Keratinocyte (primary cell): ENCODE measurements at regions not wholly inside any gene's neighbourhood (a gene's known extent, or its start where the extent isn't known, plus 50 kb on each side); places are given as distances from the start of the nearest gene placed in this dataset.

Experiments
- DNase-seq: peaks from one replicate; pipeline ENCODE4 v3.0.0-alpha.2; 2011; ENCODE audit warnings: low read depth, missing footprints, low spot score
- FAIRE-seq: peaks from 2 replicates; lab custom pipeline; 2011; peaks lifted over from hg19 to GRCh38; lab: Jason Lieb, UNC
- H2AFZ ChIP-seq: 2 replicates; pipeline ENCODE4 v1.6.0; 2012; ENCODE audit warnings: low read length, control low read depth, inconsistent platforms; ENCODE audit not compliant: control insufficient read depth
- H3K27ac ChIP-seq: 2 replicates; pipeline ENCODE4 v1.5.1; 2011; ENCODE audit warnings: low read length; ENCODE audit not compliant: control insufficient read depth, insufficient read depth
- H3K27me3 ChIP-seq: 3 replicates; pipeline ENCODE4 v1.6.0; 2011; ENCODE audit warnings: low read length; ENCODE audit not compliant: control insufficient read depth, insufficient read depth; ENCODE audit errors: extremely low read depth
- H3K36me3 ChIP-seq, 2 experiments: 2 replicates in 1 of 2; 3 replicates in 1 of 2; pipeline ENCODE4 v1.5.1; 2011; ENCODE audit warnings: low read length in 2 of 2, mild to moderate bottlenecking in 1 of 2; ENCODE audit not compliant: control insufficient read depth in 2 of 2, insufficient read depth in 2 of 2; ENCODE audit errors: extremely low read depth in 1 of 2
- H3K4me1 ChIP-seq: 3 replicates; pipeline ENCODE4 v1.5.1; 2011; ENCODE audit warnings: low read length; ENCODE audit not compliant: control insufficient read depth, insufficient read depth; ENCODE audit errors: extremely low read depth
- H3K4me2 ChIP-seq: 3 replicates; pipeline ENCODE4 v1.6.0; 2011; ENCODE audit warnings: low read depth, low read length; ENCODE audit not compliant: control insufficient read depth, insufficient read depth; ENCODE audit errors: extremely low read depth
- H3K4me3 ChIP-seq, 3 experiments: fragments of 200-600 bp in 1 of 3; sonication (generic) in 1 of 3; 2 replicates in 2 of 3; 3 replicates in 1 of 3; pipeline ENCODE4 v1.5.1; 2011 to 2016; ENCODE audit warnings: low read length in 3 of 3, mild to moderate bottlenecking in 3 of 3, control low read depth in 2 of 3, inconsistent platforms in 1 of 3, low read depth in 1 of 3, mixed read lengths in 1 of 3, mixed run types in 1 of 3, moderate library complexity in 1 of 3; ENCODE audit not compliant: control insufficient read depth in 2 of 3, insufficient read depth in 2 of 3; ENCODE audit errors: extremely low read depth in 1 of 3
- H3K79me2 ChIP-seq: 2 replicates; pipeline ENCODE4 v1.6.0; 2012; ENCODE audit warnings: low read length; ENCODE audit not compliant: control insufficient read depth, insufficient read depth
- H3K9ac ChIP-seq: 3 replicates; pipeline ENCODE4 v1.6.0; 2011; ENCODE audit warnings: low read length; ENCODE audit not compliant: control insufficient read depth, insufficient read depth; ENCODE audit errors: extremely low read depth
- H3K9me1 ChIP-seq: 3 replicates; pipeline ENCODE4 v1.6.0; 2011; ENCODE audit warnings: low read length; ENCODE audit not compliant: control insufficient read depth, insufficient read depth; ENCODE audit errors: extremely low read depth
- H3K9me3 ChIP-seq: 2 replicates; pipeline ENCODE4 v1.5.1; 2012; ENCODE audit warnings: low read depth, low read length; ENCODE audit not compliant: control insufficient read depth
- H4K20me1 ChIP-seq: 3 replicates; pipeline ENCODE4 v1.6.0; 2011; ENCODE audit warnings: low read length; ENCODE audit not compliant: control insufficient read depth, insufficient read depth; ENCODE audit errors: extremely low read depth
- EZH2 ChIP-seq: IDR thresholded peaks from one replicate; pipeline ENCODE4 v1.6.1; 2012; ENCODE audit warnings: inconsistent platforms, mild to moderate bottlenecking, low read length, moderate library complexity
- dilution Hi-C: fragments of 300-500 bp; cut with MboI; formaldehyde crosslinking; loops from one replicate; pipeline ENCODE4 v1.7.0; 2020; ENCODE audit warnings: low sequenced_read_pairs; ENCODE audit not compliant: extremely low pct_ligation_motif_present
- TF ChIP-seq, protein P1 (sequence below), 3 experiments: IDR thresholded peaks in 1 of 3; conservative IDR thresholded peaks in 1 of 3; optimal IDR thresholded peaks in 1 of 3; 2 replicates in 2 of 3; 3 replicates in 1 of 3; pipeline versions ENCODE3 to v1.5.1; 2011; ENCODE audit warnings: low read length in 3 of 3, mild to moderate bottlenecking in 3 of 3, moderate library complexity in 2 of 3, control low read depth in 1 of 3, inconsistent platforms in 1 of 3; ENCODE audit not compliant: insufficient read depth in 2 of 3; ENCODE audit errors: extremely low read depth in 1 of 3

DNA sequence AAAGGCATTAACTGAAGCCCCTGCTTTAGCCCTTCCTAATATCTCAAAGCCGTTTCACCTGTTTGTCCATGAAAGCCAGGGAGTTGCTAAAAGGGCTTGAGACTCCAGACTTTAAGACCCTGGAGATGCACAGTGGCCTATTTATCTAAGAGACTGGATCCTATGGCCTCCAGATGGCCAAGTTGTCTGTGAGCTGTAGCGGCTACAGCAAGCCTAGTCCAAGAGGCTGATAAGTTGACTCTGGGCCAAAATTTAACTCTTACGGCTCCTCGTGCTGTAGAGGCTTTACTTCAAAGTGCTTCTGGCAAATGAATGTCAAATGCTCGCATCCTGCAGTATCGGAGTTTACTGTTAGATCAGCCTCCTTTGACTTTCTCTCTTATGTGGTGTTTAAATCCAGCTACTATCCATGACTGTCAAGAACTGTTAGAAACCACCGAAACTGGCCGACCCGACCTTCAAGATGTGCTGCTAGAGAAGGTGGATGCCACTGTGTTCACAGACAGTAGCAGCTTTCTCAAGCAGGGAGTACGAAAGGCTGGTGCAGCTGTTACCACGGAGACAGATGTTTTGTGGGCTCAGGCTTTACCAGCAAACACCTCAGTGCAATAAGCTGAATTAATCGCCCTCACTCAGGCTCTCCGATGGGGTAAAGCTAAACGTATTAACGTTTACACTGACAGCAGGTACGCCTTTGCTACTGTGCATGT is 336.7 kb upstream of the CNTNAP5 start:
- dilution Hi-C loops = no loop called here
- Histone ChIP-seq H3K9ac (no peak overlapping the region), H4K20me1 (no peaks in the 10 kb centered on the region), H3K27me3 (no peaks in the 10 kb centered on the region), H3K9me3 (peaks cover 5% of the 10 kb centered on the region), H3K36me3 (no peaks in the 10 kb centered on the region), H3K4me1 (no peaks in the 10 kb centered on the region), H3K27ac (no peak overlapping the region), H2AFZ (no peak overlapping the region), H3K9me1 (no peaks in the 10 kb centered on the region), H3K4me2 (no peak overlapping the region), H3K4me3 (no peak overlapping the region), H3K79me2 (no peaks in the 10 kb centered on the region)
- FAIRE-seq (no peak), DNase-seq (no peak)
- TF ChIP-seq EZH2 = no peak
- TF ChIP-seq, protein P1, sequence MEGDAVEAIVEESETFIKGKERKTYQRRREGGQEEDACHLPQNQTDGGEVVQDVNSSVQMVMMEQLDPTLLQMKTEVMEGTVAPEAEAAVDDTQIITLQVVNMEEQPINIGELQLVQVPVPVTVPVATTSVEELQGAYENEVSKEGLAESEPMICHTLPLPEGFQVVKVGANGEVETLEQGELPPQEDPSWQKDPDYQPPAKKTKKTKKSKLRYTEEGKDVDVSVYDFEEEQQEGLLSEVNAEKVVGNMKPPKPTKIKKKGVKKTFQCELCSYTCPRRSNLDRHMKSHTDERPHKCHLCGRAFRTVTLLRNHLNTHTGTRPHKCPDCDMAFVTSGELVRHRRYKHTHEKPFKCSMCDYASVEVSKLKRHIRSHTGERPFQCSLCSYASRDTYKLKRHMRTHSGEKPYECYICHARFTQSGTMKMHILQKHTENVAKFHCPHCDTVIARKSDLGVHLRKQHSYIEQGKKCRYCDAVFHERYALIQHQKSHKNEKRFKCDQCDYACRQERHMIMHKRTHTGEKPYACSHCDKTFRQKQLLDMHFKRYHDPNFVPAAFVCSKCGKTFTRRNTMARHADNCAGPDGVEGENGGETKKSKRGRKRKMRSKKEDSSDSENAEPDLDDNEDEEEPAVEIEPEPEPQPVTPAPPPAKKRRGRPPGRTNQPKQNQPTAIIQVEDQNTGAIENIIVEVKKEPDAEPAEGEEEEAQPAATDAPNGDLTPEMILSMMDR (optimal IDR thresholded peaks at IDR 0.05 in 1 of 3, IDR thresholded peaks at IDR 0.05 in 1 of 3, conservative IDR thresholded peaks at IDR 0.05 in 1 of 3; ENCODE audit: extremely low read depth in 1 of 3, insufficient read depth in 2 of 3, low read length in 3 of 3) = no peak

DNA sequence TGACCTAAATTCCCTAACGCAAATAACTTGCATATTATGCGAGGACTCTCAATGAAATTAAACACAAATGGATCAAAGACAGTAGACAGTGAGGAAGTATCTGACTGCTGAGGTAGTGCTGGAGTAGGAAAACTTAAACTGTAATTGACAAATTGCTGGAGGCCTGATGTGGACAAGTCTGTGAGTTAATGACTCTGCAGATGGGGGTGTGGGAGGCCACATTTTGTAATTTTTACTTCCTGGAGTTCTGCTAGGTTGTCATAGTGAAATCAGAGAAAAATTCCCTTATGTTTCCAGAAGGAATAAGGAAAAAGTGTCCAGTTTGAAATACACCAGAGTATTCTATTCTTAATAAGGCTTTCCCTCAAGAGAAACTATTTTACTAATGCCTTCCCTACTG is 333.0 kb upstream of the CNTNAP5 start:
- Histone ChIP-seq H3K79me2 (no peaks in the 10 kb centered on the region), H3K27ac (no peak overlapping the region), H3K4me1 (no peaks in the 10 kb centered on the region), H3K9ac (no peak overlapping the region), H3K4me2 (no peak overlapping the region), H3K9me3 (peaks cover 5% of the 10 kb centered on the region), H3K9me1 (no peaks in the 10 kb centered on the region), H4K20me1 (no peaks in the 10 kb centered on the region), H2AFZ (no peak overlapping the region), H3K4me3 (no peak overlapping the region), H3K36me3 (no peaks in the 10 kb centered on the region), H3K27me3 (no peaks in the 10 kb centered on the region)
- dilution Hi-C loops = no loop called here
- FAIRE-seq (no peak), DNase-seq (no peak)
- no peak for TF ChIP-seq EZH2
- TF ChIP-seq, protein P1 (optimal IDR thresholded peaks at IDR 0.05 in 1 of 3, IDR thresholded peaks at IDR 0.05 in 1 of 3, conservative IDR thresholded peaks at IDR 0.05 in 1 of 3; ENCODE audit: extremely low read depth in 1 of 3, insufficient read depth in 2 of 3, low read length in 3 of 3) = no peak
